ENCODE measurements at regions not wholly inside any gene's neighbourhood (a gene's known extent, or its start where the extent isn't known, plus 50 kb on each side); places are given as distances from the start of the nearest gene placed in this dataset.
"Not testable (repeated sequence)": the region's sequence is repeated elsewhere in the genome, so short reads cannot be mapped to it uniquely, and the experiment has no call there.

DNA sequence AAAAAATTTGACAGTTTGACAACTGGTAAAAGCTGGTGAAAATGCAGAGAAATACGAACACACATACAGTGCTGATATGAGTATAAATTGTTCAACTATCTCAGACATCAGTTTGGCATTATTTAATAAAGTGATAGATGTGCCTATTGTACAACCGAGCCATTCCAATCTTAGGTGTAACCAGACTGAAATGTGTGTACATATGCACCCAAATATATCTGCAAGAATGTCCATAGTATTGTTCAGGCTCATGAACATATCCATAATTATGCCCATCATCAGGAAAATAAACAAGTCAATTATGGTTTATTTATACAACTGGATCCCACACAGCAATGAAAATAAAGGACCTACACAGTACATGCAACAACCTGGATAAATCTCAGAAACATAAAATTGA lies 188.9 kb upstream of the DDX53 start:
- no peak for DNase-seq

GRCh38 chrX:22818061-22818460 lies 181.7 kb upstream of the DDX53 start:
- DNase-seq, result no peak

DNA sequence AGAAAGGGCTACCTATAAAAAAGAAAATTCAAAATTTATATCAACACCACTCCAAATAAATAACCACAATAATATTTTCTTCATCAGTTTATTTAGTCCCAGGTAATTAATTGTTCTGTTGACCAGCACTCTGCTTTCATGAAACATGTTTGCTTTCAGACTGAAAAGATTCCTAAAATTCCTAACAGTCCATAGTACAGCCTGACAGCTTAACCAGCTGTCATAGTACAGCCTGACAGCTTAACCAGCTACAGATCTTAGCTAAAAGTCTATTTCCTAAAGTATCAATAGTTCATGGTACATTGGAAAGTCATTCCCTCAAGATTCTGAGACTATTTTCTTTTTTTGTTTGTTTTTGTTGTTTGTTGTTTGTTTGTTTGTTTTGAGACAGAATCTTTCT lies 144.1 kb upstream of the DDX53 start:
- no peak for DNase-seq

DNA sequence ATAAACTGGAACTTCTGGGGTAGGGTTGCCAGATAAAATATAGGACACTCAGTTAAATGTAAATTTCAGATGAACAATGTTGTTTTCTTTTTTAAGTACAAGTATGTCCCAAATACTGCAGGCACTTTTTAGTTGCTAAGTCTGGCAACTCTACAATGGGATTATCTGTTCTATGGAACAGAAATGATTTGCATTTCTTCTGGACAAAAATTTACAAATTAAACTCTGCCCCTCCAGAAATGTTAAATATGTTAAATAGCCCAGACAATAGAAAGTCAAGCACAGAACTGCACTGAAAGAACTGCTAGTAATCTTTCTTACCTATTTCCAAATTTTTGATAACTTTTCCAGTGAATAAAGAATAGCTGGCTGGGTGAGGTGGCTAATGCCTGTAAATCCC lies 140.1 kb upstream of the DDX53 start:
- DNase-seq, result no peak

GRCh38 chrX:22866801-22867200 lies 133.0 kb upstream of the DDX53 start:
- DNase-seq, result not testable (repeated sequence)

GRCh38 chrX:22882543-22882942 lies 117.2 kb upstream of the DDX53 start:
- DNase-seq, result no peak

DNA sequence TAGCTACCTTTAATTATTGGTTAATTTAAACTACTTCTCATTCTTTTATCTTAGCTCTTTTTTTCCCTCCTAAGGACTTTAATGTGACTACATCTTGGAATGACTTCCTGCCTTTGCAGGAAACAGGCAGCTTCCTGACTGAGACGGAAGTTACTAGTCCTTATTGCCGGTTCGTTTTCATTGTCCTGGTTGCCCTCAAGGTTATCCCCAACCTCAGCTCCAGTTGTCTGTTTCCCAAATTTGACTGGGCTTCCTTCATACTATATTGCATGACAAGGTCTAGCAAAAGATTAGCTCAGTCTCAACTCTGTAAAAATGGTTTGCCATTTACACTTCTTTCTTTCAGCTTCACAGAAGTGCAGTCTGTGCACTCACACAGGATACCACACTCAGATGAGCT lies 109.9 kb upstream of the DDX53 start:
- no peak for DNase-seq

DNA sequence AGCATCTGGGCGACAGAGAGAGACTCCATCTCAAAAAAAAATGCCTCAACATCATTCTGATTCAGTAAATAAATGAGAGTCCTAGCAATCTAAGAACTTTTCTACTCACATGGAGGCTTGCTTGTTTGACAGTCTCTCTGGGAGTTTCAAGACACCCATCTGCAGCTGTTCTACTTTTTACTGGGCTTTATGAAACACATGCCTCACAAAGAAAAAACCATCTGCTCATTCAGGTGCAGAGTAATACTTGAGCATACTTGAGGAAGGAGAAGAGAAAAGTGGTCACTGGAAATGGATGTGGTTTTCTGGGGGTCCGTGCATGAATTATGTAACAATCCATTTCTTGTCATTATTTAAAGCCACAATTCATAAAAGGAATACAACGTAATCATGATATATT lies 87.1 kb upstream of the DDX53 start:
- DNase-seq, result no peak

GRCh38 chrX:22922961-22923360 lies 76.8 kb upstream of the DDX53 start:
- no peak for DNase-seq

DNA sequence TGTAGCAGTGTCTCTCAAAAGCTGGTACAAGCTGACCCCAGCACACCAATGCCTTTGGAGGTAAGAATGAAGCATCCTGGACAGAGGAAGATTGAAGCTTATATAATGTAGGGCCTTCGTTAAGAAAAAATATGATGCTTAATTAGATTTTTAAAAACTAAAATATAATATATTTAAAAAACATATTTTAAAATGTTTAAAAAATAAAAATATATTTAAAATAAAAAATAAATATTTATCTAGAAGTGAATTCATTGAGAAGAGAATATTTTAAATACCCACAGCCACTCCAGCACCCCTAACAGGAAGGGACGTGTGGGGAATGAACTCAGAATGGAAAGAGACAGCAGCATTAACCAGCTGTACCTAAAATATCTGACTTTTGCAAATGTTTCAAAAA lies 65.1 kb upstream of the DDX53 start:
- no peak for DNase-seq

DNA sequence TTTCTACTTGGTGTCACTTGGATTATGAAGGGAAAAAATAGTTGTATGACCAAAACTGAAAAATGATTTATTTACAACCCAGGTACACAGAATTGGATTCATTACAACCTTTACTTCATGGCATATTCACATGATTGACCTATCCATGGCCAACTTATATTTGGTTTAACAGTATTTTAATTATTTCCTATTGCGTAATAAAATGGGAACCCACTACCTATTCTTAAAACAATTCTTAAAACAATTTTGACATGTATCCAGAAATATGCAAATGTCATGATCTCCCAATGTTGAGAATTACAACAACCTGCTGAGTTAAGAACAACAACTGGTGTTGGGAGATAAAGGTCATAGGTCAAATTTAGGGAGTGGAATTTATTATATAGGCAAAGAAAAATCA lies 54.8 kb upstream of the DDX53 start:
- no peak for DNase-seq
